GM12865 (cell line): ENCODE measurements at regions not wholly inside any gene's neighbourhood (a gene's known extent, or its start where the extent isn't known, plus 50 kb on each side); places are given as distances from the start of the nearest gene placed in this dataset.

Experiments
- DNase-seq: peaks from one replicate; pipeline ENCODE4 v3.0.0; 2010; ENCODE audit warnings: low read depth
- H3K4me3 ChIP-seq: 2 replicates; pipeline ENCODE4 v1.5.1; 2011; ENCODE audit warnings: mild to moderate bottlenecking, low read depth, low read length, control low read depth
- TF ChIP-seq, protein P1 (sequence below): IDR thresholded peaks from 2 replicates; pipeline ENCODE4 v1.5.1; 2011; ENCODE audit warnings: low read length, control low read depth, low read depth, inconsistent platforms; ENCODE audit not compliant: insufficient read depth; ENCODE audit errors: missing control alignments

DNA sequence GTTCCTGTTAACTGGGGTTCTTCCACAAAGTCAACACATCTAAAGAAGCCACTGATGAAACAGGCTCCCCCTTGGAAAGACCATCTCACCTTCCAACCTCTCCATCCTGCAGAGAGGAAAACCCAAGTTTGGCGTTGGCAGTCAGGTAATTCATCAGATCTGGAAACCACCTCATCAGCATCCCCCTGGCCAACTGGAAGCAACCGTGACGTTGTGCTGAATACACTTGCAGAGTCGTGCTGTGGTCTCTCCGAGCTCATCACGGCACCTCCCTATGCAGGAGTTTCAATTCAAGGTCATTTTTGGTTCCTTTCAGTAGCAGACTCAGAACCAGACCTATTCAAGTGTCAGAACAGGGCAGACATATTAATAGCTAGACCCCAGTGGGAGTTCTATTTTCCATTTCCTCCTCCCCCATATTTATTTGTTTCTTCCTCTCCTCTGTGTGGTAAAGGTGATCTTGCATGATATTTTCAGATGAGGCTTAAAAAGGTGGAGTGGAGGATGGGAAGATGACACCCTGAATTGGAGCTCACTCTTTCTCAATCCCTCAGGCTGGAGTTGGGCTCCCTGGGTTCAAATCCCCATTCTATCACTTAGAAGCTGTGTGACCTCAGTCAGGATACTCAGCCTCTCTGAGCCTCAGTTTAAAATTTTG, 149.1 kb upstream of the ADO start:
- H3K4me3 ChIP-seq: peak overlapping the region; percentile 43
- DNase-seq: peak; percentile 96
- TF ChIP-seq, protein P1, sequence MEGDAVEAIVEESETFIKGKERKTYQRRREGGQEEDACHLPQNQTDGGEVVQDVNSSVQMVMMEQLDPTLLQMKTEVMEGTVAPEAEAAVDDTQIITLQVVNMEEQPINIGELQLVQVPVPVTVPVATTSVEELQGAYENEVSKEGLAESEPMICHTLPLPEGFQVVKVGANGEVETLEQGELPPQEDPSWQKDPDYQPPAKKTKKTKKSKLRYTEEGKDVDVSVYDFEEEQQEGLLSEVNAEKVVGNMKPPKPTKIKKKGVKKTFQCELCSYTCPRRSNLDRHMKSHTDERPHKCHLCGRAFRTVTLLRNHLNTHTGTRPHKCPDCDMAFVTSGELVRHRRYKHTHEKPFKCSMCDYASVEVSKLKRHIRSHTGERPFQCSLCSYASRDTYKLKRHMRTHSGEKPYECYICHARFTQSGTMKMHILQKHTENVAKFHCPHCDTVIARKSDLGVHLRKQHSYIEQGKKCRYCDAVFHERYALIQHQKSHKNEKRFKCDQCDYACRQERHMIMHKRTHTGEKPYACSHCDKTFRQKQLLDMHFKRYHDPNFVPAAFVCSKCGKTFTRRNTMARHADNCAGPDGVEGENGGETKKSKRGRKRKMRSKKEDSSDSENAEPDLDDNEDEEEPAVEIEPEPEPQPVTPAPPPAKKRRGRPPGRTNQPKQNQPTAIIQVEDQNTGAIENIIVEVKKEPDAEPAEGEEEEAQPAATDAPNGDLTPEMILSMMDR: no peak

DNA sequence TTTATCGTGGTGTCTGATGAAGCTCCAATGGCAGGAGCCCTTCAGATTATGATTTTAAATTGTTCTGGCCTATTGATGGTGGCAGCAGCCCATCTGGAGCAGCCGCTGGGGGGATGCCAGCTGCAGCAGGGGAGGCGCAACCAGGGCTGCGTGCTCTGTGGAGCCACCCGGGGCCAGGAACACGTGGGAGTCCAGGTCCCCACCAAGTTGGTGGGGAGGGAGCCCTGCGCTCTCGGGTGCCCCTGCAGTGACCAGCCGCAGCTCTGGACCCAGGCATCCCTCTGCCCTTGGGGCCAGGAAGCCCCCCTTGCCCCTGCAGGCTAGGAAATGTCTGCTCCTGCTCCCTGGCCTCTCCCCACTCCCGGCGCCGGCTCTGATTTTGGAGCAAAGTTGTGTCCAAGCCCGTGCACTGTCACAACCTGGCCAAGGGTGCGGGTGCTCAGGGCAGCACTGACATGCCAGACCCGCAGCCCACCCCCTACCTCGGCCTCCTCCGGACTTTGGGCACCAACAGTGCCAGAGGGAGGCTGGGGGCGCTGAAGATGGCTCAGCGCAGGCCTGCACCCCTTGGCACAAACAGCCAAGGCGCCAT, 147.2 kb upstream of the ADO start:
- no peak for DNase-seq
- TF ChIP-seq, protein P1: no peak
- H3K4me3 ChIP-seq: no peak overlapping the region

DNA sequence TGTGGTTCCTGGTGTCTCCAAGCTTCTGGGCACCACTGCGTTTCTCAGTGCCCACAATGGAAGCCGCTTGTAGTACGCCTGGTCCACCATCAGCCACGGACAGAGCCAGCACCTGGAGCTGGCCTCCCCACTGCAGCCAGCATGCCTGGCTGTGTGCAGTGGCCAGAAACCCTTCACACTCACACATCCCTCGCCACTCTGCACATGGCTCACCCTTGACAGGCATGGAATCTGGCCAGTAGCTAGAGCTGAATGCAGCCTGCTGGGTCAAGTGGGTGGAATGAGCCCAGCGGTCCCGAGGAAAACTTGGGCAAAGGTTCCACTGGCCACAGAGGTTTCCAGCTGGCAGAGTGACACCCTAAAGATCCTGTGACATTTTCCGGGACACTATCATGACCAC, 146.0 kb upstream of the ADO start:
- TF ChIP-seq, protein P1: no peak
- no peak overlapping the region for H3K4me3 ChIP-seq
- DNase-seq: no peak

DNA sequence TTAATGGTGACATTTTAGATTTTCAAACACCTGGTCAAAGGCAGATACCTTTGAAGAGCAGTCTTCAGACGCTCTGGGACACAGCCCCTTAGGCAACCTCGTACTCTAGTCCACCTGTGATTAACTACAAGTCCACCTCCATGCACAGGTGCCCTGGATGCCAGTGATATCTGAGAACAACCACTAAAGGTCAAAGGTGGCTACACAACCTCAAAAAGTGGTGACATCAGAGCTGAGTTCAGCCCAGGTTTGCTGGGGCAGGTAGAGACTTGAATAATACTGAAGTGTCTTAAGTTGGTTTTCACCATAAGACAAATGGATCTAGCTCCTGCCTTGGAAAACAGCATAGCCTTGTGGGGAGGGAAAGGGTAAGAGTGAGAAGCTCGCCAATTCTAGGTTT, 143.4 kb upstream of the ADO start:
- no peak overlapping the region for H3K4me3 ChIP-seq
- TF ChIP-seq, protein P1: no peak
- DNase-seq: no peak

DNA sequence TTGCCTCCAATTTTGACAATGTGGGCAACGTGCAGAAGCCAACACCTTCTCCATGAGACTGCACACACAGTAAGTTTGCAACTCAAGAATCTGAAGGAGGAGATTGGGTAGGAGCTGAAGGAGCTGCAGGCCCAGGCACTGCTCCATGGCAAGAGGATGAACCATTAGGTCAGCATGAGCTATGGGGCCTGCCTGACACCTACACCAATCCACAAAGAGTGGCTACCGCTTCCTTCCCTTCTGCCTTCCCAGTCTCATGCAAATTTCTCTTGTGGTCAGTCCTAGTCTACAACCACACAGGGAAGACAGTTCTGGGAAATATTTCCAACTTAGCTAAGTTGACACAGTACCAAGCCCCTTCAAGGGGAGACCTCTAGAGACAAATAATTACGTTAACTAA, 142.0 kb upstream of the ADO start:
- no peak for DNase-seq
- H3K4me3 ChIP-seq: no peak overlapping the region
- TF ChIP-seq, protein P1: no peak

DNA sequence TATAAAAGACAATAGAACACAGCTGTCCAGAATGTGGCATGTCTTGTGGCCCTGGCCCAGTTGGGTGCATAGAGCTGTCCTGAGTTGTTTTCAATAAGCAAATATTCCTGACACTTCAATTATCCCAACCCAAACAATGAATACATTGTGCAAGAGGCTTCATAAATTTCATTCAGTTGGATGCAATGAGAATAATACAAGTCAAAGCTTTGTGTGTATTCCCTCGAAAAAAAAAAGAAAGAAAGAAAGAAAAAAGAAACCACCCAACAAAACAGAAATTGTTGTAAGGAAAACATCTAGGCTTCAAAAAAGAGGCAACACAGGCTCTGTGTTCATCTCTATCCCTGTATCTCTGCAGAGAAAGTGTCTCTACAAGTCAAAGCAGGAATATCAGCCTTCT, 138.7 kb upstream of the ADO start:
- no peak for DNase-seq
- H3K4me3 ChIP-seq: no peak overlapping the region
- TF ChIP-seq, protein P1: no peak

DNA sequence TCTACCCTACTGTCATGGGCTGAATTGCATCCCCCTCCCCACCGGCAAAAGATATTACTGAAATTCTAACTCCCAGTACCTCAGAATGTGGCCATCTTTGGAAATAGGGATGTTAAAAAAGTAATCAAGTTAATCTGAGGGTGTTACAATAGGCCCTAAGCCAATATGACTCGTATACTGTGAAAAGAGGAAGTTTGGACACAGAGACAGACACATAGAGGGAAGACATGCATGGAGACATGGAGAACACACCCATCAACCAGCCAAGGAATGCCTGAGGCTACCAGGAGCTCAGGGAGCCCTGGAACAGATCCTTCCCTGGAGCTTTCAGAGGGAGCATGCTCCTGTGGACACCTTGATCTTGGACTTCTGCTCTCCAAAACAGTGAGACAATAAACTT, 138.2 kb upstream of the ADO start:
- no peak overlapping the region for H3K4me3 ChIP-seq
- DNase-seq: no peak
- TF ChIP-seq, protein P1: no peak
